ENCODE measurements at regions not wholly inside any gene's neighbourhood (a gene's known extent, or its start where the extent isn't known, plus 50 kb on each side); places are given as distances from the start of the nearest gene placed in this dataset.

DNA sequence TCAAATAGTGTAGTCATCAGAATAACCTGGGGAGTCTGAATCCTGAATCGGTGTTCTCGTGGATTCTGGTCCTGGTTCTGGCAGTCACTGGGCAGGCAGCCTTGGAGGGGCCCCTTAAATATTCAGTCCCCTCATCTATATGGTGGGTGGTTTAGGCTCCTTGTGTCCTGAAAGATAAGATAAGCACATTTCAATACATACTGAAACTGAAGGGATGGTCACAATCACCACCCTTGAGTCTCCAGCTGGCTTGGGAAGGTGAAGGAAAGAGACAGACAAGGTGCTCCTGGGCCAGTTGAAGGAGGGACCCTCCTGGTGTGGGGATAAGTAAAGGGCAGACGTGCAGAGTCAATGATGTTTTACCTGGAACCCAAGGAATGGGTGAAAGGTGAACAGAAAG is 146.7 kb downstream of the CXCL12 start:
- Histone ChIP-seq H3K36me3 (ENCODE audit: control insufficient read depth, insufficient read depth, low read length) (no peaks in the 10 kb centered on the region), H3K4me1 (ENCODE audit: control insufficient read depth, insufficient read depth, low read length) (peaks cover 13% of the 10 kb centered on the region), H3K4me3 (ENCODE audit: low read depth, low read length) (no peak overlapping the region), H3K27me3 (ENCODE audit: control insufficient read depth, insufficient read depth, low read length) (peaks cover 10% of the 10 kb centered on the region; the same call in 1 of the 2 replicates), H3K9me3 (ENCODE audit: control insufficient read depth, insufficient read depth, low read depth, low read length) (no peaks in the 10 kb centered on the region), H3K9ac (ENCODE audit: low read length) (no peak overlapping the region), H3K27ac (ENCODE audit: low read depth, low read length) (no peak overlapping the region)

DNA sequence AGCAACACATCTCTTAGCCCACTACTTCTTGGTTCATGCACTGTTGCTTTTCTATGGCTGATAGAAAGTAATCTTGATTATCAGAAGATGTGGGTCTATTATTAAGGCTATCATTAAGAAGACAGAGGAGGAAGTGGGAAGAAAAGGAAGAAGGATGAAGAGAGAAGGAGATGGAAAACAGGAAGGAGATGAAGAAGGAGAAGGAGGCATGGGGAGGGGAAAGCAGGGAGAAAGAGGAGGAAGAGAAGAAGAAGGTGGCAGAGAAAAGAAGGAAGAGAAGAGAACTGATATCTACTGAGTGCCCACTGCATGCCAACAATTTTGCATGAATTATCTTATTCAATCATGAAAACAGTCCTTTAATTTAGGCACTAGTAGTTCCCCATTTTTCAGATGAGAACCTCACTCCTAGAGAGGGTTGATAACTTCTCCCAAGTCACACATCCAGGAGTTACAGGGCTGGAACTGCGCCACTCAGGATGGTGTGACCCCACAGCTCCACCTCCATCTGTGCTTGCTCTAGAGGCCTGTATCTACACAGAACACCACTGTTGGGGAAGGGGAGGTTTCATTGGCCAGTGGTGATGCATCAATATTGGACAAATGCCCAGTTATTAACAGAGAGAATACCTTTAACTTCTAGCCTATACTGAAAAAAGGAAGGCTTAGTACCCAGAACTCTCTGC is 147.4 kb downstream of the CXCL12 start:
- H3K4me3 ChIP-seq (ENCODE audit: low read depth, low read length): no peak overlapping the region
- peaks cover 10% of the 10 kb centered on the region; the same call in 1 of the 2 replicates for H3K27me3 ChIP-seq (ENCODE audit: control insufficient read depth, insufficient read depth, low read length)
- H3K36me3 ChIP-seq (ENCODE audit: control insufficient read depth, insufficient read depth, low read length): no peaks in the 10 kb centered on the region
- peaks cover 20% of the 10 kb centered on the region for H3K4me1 ChIP-seq (ENCODE audit: control insufficient read depth, insufficient read depth, low read length)
- H3K9ac ChIP-seq (ENCODE audit: low read length): no peak overlapping the region
- H3K27ac ChIP-seq (ENCODE audit: low read depth, low read length): no peak overlapping the region
- no peaks in the 10 kb centered on the region for H3K9me3 ChIP-seq (ENCODE audit: control insufficient read depth, insufficient read depth, low read depth, low read length)

DNA sequence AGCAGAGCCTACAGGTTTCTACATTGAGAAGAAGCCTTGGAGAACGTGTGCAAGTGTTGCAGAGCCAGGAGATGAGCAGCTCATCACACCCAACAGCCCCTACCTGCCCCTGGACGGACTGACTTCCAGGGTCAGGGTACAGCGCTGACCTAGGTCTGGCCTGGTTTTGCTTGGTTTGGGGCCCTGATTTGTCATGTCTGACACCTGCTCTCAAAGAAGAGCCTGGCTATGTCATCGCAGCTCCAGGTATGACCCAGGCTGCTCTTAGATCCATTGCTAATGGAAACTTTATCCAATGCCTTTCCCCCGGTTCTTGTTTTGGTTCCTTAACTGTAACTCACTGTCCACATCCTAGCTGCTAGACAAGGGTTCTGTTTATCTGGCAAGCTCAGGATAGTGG is 149.5 kb downstream of the CXCL12 start:
- peaks cover 21% of the 10 kb centered on the region for H3K4me1 ChIP-seq (ENCODE audit: control insufficient read depth, insufficient read depth, low read length)
- no peak overlapping the region for H3K4me3 ChIP-seq (ENCODE audit: low read depth, low read length)
- no peaks in the 10 kb centered on the region for H3K36me3 ChIP-seq (ENCODE audit: control insufficient read depth, insufficient read depth, low read length)
- H3K27ac ChIP-seq (ENCODE audit: low read depth, low read length): no peak overlapping the region
- no peaks in the 10 kb centered on the region for H3K9me3 ChIP-seq (ENCODE audit: control insufficient read depth, insufficient read depth, low read depth, low read length)
- no peaks in the 10 kb centered on the region for H3K27me3 ChIP-seq (ENCODE audit: control insufficient read depth, insufficient read depth, low read length)
- H3K9ac ChIP-seq (ENCODE audit: low read length): no peak overlapping the region

- peak overlapping the region; percentile 27 for H3K9ac ChIP-seq (ENCODE audit: low read length)
- no peak overlapping the region for H3K27ac ChIP-seq (ENCODE audit: low read depth, low read length)
- peaks cover 21% of the 10 kb centered on the region for H3K4me1 ChIP-seq (ENCODE audit: control insufficient read depth, insufficient read depth, low read length)
- no peaks in the 10 kb centered on the region for H3K27me3 ChIP-seq (ENCODE audit: control insufficient read depth, insufficient read depth, low read length)
- H3K9me3 ChIP-seq (ENCODE audit: control insufficient read depth, insufficient read depth, low read depth, low read length): no peaks in the 10 kb centered on the region
- H3K36me3 ChIP-seq (ENCODE audit: control insufficient read depth, insufficient read depth, low read length): no peaks in the 10 kb centered on the region
- H3K4me3 ChIP-seq (ENCODE audit: low read depth, low read length): 0 out of 2 replicates have a peak overlapping the region, but pooled peaks have one; percentile 19
Observed at GRCh38 chr10:44234483-44234875, 150.4 kb downstream of the CXCL12 start.

- Histone ChIP-seq H3K9me3 (ENCODE audit: control insufficient read depth, insufficient read depth, low read depth, low read length) (no peaks in the 10 kb centered on the region), H3K9ac (ENCODE audit: low read length) (peak overlapping the region; percentile 59), H3K4me1 (ENCODE audit: control insufficient read depth, insufficient read depth, low read length) (peaks cover 21% of the 10 kb centered on the region), H3K4me3 (ENCODE audit: low read depth, low read length) (peak overlapping the region; percentile 55), H3K27me3 (ENCODE audit: control insufficient read depth, insufficient read depth, low read length) (no peaks in the 10 kb centered on the region), H3K36me3 (ENCODE audit: control insufficient read depth, insufficient read depth, low read length) (no peaks in the 10 kb centered on the region), H3K27ac (ENCODE audit: low read depth, low read length) (peak overlapping the region; percentile 82)
Observed at GRCh38 chr10:44233561-44234482, 151.1 kb downstream of the CXCL12 start.

DNA sequence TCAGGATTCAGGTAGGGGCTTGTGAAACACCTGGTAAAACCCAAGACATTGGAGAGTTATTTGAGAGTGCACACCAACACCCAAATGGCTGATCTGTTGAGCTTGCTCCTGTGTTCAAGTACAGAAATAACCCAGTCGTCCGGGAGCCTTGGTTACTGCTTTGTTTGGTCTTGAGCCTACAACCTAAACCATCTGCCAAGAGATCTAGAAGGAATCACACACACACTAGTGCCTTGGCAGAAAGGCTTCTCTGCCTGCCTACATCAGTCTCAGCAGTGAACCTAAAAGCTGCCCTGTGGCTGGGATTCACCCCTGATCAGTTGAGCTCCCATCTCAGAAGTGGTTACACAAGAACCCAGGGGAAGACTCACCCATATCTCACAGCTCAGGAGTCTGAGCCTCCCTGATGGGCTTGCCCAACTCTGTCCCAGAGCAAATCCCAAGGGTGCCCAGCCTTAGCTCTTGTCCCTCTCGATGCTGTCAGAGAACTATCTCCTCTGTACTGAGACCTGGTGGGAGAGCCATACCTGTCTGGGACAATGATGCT is 167.6 kb downstream of the CXCL12 start:
- H3K9ac ChIP-seq (ENCODE audit: low read length): no peak overlapping the region
- H3K27me3 ChIP-seq (ENCODE audit: control insufficient read depth, insufficient read depth, low read length): no peaks in the 10 kb centered on the region
- H3K9me3 ChIP-seq (ENCODE audit: control insufficient read depth, insufficient read depth, low read depth, low read length): peaks cover 34% of the 10 kb centered on the region
- H3K36me3 ChIP-seq (ENCODE audit: control insufficient read depth, insufficient read depth, low read length): no peaks in the 10 kb centered on the region
- H3K27ac ChIP-seq (ENCODE audit: low read depth, low read length): no peak overlapping the region
- H3K4me3 ChIP-seq (ENCODE audit: low read depth, low read length): no peak overlapping the region
- H3K4me1 ChIP-seq (ENCODE audit: control insufficient read depth, insufficient read depth, low read length): no peaks in the 10 kb centered on the region

DNA sequence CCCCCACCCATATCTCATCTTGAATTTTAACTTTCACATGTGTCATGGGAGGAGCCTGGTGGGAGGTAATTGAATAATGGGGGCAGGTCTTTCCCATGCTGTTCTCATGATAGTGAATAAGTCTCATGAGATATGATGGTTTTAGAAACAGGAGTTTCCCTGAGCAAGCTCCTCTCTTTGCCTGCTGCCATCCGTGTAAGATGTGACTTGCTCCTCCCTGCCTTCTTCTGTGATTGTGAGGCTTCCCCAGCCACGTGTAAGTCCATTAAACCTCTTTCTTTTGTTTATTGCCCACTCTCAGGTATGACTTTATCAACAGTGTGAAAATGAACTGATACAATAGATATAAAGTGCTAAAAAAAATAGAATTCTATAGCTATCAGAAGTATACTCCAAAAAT is 168.8 kb downstream of the CXCL12 start:
- Histone ChIP-seq H3K27ac (ENCODE audit: low read depth, low read length) (no peak overlapping the region), H3K36me3 (ENCODE audit: control insufficient read depth, insufficient read depth, low read length) (no peaks in the 10 kb centered on the region), H3K27me3 (ENCODE audit: control insufficient read depth, insufficient read depth, low read length) (no peaks in the 10 kb centered on the region), H3K4me1 (ENCODE audit: control insufficient read depth, insufficient read depth, low read length) (no peaks in the 10 kb centered on the region), H3K9me3 (ENCODE audit: control insufficient read depth, insufficient read depth, low read depth, low read length) (peaks cover 34% of the 10 kb centered on the region), H3K9ac (ENCODE audit: low read length) (no peak overlapping the region), H3K4me3 (ENCODE audit: low read depth, low read length) (no peak overlapping the region)

DNA sequence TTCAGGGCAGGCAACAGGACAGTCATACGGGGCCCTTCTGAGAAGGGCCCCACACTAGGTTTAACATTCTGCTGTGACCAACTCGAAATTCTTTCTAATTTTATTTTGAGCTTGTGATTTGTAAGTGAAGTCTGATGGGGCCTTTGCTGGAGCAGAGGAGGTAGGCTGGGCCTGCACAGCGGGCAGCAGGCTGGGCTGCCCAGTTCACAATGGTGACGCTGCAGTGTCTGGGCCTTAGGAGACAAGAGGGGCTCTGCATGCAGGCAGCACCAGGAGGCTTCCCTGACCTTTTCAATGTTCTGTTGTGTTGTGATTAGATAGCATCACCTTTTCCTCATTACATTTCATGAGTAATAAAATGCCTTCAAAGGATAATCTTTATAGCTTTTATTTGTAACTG is 175.1 kb downstream of the CXCL12 start:
- H3K4me3 ChIP-seq (ENCODE audit: low read depth, low read length): no peak overlapping the region
- peaks cover 10% of the 10 kb centered on the region for H3K9me3 ChIP-seq (ENCODE audit: control insufficient read depth, insufficient read depth, low read depth, low read length)
- H3K9ac ChIP-seq (ENCODE audit: low read length): no peak overlapping the region
- no peak overlapping the region for H3K27ac ChIP-seq (ENCODE audit: low read depth, low read length)
- peaks cover 7% of the 10 kb centered on the region for H3K4me1 ChIP-seq (ENCODE audit: control insufficient read depth, insufficient read depth, low read length)
- H3K27me3 ChIP-seq (ENCODE audit: control insufficient read depth, insufficient read depth, low read length): no peaks in the 10 kb centered on the region
- no peaks in the 10 kb centered on the region for H3K36me3 ChIP-seq (ENCODE audit: control insufficient read depth, insufficient read depth, low read length)

- Histone ChIP-seq H3K27ac (ENCODE audit: low read depth, low read length) (no peak overlapping the region), H3K9me3 (ENCODE audit: control insufficient read depth, insufficient read depth, low read depth, low read length) (0 out of 2 replicates have a peak, but pooled peaks cover 5% of the 10 kb centered on the region), H3K36me3 (ENCODE audit: control insufficient read depth, insufficient read depth, low read length) (no peaks in the 10 kb centered on the region), H3K27me3 (ENCODE audit: control insufficient read depth, insufficient read depth, low read length) (no peaks in the 10 kb centered on the region), H3K4me1 (ENCODE audit: control insufficient read depth, insufficient read depth, low read length) (peaks cover 7% of the 10 kb centered on the region), H3K4me3 (ENCODE audit: low read depth, low read length) (no peak overlapping the region), H3K9ac (ENCODE audit: low read length) (no peak overlapping the region)
Observed at GRCh38 chr10:44207160-44207559, 177.7 kb downstream of the CXCL12 start.

DNA sequence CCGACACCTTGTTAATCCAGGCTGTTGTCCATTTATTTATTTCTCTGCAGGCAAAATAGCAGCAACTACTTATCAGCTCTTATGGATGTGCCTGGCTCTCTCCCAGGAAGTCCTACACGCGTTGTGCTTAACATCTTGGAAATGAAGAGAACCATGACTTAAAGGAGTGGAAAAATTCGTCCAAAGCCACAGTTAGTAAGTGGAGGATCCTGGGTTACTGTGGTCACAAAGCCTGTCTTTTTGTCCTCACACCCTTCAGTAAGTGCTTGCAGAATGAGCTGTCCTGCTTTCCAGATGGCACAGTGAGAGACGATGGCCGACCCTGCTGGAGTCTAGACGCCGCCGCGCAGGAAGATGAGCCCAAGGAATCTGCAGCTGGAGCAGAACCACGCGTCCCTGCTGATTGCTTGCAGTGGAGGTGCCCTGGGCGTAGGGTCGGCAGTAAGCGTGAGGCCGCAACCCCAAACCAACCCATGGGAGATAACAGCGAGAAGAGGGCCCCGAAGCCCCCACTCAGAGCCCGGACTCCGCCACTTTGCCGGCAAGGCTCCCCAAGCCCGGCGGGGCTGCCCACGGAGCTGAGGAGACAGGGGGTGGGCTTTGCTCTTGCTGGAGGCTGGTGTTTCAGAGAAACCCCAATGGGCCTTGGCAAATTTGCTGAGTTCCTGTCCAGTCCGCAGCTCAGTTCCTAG is 178.6 kb downstream of the CXCL12 start:
- Histone ChIP-seq H3K9me3 (ENCODE audit: control insufficient read depth, insufficient read depth, low read depth, low read length) (peaks cover 8% of the 10 kb centered on the region), H3K27me3 (ENCODE audit: control insufficient read depth, insufficient read depth, low read length) (no peaks in the 10 kb centered on the region), H3K4me1 (ENCODE audit: control insufficient read depth, insufficient read depth, low read length) (peaks cover 7% of the 10 kb centered on the region), H3K9ac (ENCODE audit: low read length) (no peak overlapping the region), H3K36me3 (ENCODE audit: control insufficient read depth, insufficient read depth, low read length) (no peaks in the 10 kb centered on the region), H3K27ac (ENCODE audit: low read depth, low read length) (no peak overlapping the region), H3K4me3 (ENCODE audit: low read depth, low read length) (no peak overlapping the region)

Measured in HUES6 (cell line).